ENCODE measurements at regions not wholly inside any gene's neighbourhood (a gene's known extent, or its start where the extent isn't known, plus 50 kb on each side); places are given as distances from the start of the nearest gene placed in this dataset.

- Histone ChIP-seq H4K20me1 (replicated peaks; ENCODE audit: control insufficient read depth, extremely low read depth, insufficient read depth, low read length) (no peaks in the 10 kb centered on the region), H3K27me3 (ENCODE audit: control insufficient read depth in 2 of 2, insufficient read depth in 2 of 2, low read length in 2 of 2) (no peaks in the 10 kb centered on the region), H3K27ac (ENCODE audit: insufficient read depth, low read depth, low read length) (no peak overlapping the region), H3K4me2 (ENCODE audit: insufficient read depth, low read length) (no peak overlapping the region), H3K4me1 (ENCODE audit: control insufficient read depth, extremely low read depth, insufficient read depth, low read length) (no peaks in the 10 kb centered on the region), H3K9me1 (replicated peaks; ENCODE audit: control insufficient read depth, extremely low read depth, insufficient read depth, low read length) (no peaks in the 10 kb centered on the region), H3K4me3 (replicated peaks in 1 of 3; ENCODE audit: insufficient read depth in 1 of 3, low read depth in 1 of 3, low read length in 3 of 3) (no peak overlapping the region), H3K36me3 (ENCODE audit: control insufficient read depth in 2 of 2, extremely low read depth in 1 of 2, insufficient read depth in 2 of 2, low read length in 2 of 2) (no peaks in the 10 kb centered on the region), H2AFZ (ENCODE audit: low read depth, low read length) (no peak overlapping the region), H3K9me3 (replicated peaks; ENCODE audit: control insufficient read depth, insufficient read depth, low read length) (peaks cover 3% of the 10 kb centered on the region), H3K9ac (replicated peaks; ENCODE audit: extremely low read depth, insufficient read depth, low read length) (no peak overlapping the region), H3K79me2 (ENCODE audit: control insufficient read depth, insufficient read depth, low read length) (no peaks in the 10 kb centered on the region)
- dilution Hi-C loops (cut with MboI; ENCODE audit: extremely low pct_ligation_motif_present, low sequenced_read_pairs) (no loop called here), intact Hi-C loops (cut with micrococcal nuclease) (no loop called here)
- DNase-seq (ENCODE audit: low read depth, low spot score) (no peak), FAIRE-seq (no peak)
- TF ChIP-seq POLR2A (IDR thresholded peaks at IDR 0.05; ENCODE audit: low read depth, low read length) (no peak), GATA2 (IDR thresholded peaks at IDR 0.05; ENCODE audit: insufficient read depth, insufficient read length, low read depth, low read length) (no peak), JUN (IDR thresholded peaks at IDR 0.05; ENCODE audit: borderline replicate concordance, insufficient read depth, insufficient read length, low read depth) (no peak), FOS (IDR thresholded peaks at IDR 0.05; ENCODE audit: borderline replicate concordance, insufficient read depth, low read length) (no peak), CTCF (IDR thresholded peaks at IDR 0.05; ENCODE audit: extremely low read depth in 1 of 2, insufficient read depth in 1 of 2, low read depth in 1 of 2, low read length in 2 of 2) (no peak), POLR2AphosphoS5 (IDR thresholded peaks at IDR 0.05; ENCODE audit: insufficient read depth, low read depth, low read length) (no peak), EZH2 (IDR thresholded peaks at IDR 0.05; ENCODE audit: borderline replicate concordance, low read depth, low read length, severe bottlenecking) (no peak), MAX (IDR thresholded peaks at IDR 0.05; ENCODE audit: insufficient read depth, insufficient read length) (no peak), MYC (IDR thresholded peaks at IDR 0.05; ENCODE audit: low read depth, low read length) (no peak)
- POLR2A ChIA-PET, result no interaction called here
- BruUV-seq (replicated peaks), result no TSS peak
- CTCF ChIA-PET, result no interaction called here
These were observed 330.3 kb upstream of the NCAM2 start for GRCh38 chr21:20667931-20668330.

All from endothelial cell of umbilical vein (primary cell).